ENCODE measurements at regions not wholly inside any gene's neighbourhood (a gene's known extent, or its start where the extent isn't known, plus 50 kb on each side); places are given as distances from the start of the nearest gene placed in this dataset.

DNA sequence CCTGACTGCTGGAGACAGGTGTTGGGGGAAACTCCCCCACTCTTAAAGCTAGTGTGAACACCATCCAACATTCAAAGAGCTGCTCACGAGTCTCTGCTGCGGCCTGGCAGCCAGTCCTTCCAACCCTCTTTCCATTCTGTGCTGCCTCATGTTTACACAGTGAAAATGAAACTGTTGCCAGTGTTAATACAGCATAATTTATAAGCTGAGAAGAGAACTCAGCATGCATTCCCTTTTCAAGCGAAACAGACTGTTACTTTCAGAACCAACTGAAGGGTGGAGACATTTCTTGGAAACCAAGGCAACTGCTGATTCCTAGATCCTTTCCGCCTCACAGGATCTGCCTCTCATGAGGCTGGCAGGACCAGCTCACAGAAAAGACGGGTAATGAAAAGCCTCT lies 533.8 kb upstream of the ID4 start:
- peak overlapping the region; percentile 41 for H3K27ac ChIP-seq (ENCODE audit: low read depth, low read length)
- H3K4me3 ChIP-seq (ENCODE audit: low read length in 3 of 3) = no peak overlapping the region
- H3K9me3 ChIP-seq (ENCODE audit: control insufficient read depth in 3 of 3, low read length in 3 of 3) = no peaks in the 10 kb centered on the region
- H3K4me1 ChIP-seq (ENCODE audit: control insufficient read depth in 3 of 3, insufficient read depth in 3 of 3, low read length in 3 of 3) = peaks cover 0 to 13% (median 9%) of the 10 kb centered on the region in 3 donors
- H3K36me3 ChIP-seq (ENCODE audit: control insufficient read depth in 3 of 3, insufficient read depth in 3 of 3, low read length in 3 of 3) = no peaks in the 10 kb centered on the region
- H3K27me3 ChIP-seq (ENCODE audit: control insufficient read depth in 3 of 3, insufficient read depth in 3 of 3, low read length in 3 of 3) = no peaks in the 10 kb centered on the region
- H3K9ac ChIP-seq (ENCODE audit: low read depth in 1 of 3, low read length in 3 of 3) = peak overlapping the region in 1 of 3 donors; percentile 15

- H3K4me1 ChIP-seq (ENCODE audit: control insufficient read depth in 3 of 3, insufficient read depth in 3 of 3, low read length in 3 of 3) = no peaks in the 10 kb centered on the region
- H3K36me3 ChIP-seq (ENCODE audit: control insufficient read depth in 3 of 3, insufficient read depth in 3 of 3, low read length in 3 of 3) = no peaks in the 10 kb centered on the region
- no peaks in the 10 kb centered on the region for H3K9me3 ChIP-seq (ENCODE audit: control insufficient read depth in 3 of 3, low read length in 3 of 3)
- no peak overlapping the region for H3K4me3 ChIP-seq (ENCODE audit: low read length in 3 of 3)
- H3K27me3 ChIP-seq (ENCODE audit: control insufficient read depth in 3 of 3, insufficient read depth in 3 of 3, low read length in 3 of 3) = no peaks in the 10 kb centered on the region
- no peak overlapping the region for H3K27ac ChIP-seq (ENCODE audit: low read depth, low read length)
- no peak overlapping the region for H3K9ac ChIP-seq (ENCODE audit: low read depth in 1 of 3, low read length in 3 of 3)
Measured at GRCh38 chr6:19309661-19310060, 527.5 kb upstream of the ID4 start.

- no peaks in the 10 kb centered on the region for H3K9me3 ChIP-seq (ENCODE audit: control insufficient read depth in 3 of 3, low read length in 3 of 3)
- no peaks in the 10 kb centered on the region for H3K36me3 ChIP-seq (ENCODE audit: control insufficient read depth in 3 of 3, insufficient read depth in 3 of 3, low read length in 3 of 3)
- H3K4me1 ChIP-seq (ENCODE audit: control insufficient read depth in 3 of 3, insufficient read depth in 3 of 3, low read length in 3 of 3) = no peaks in the 10 kb centered on the region
- no peak overlapping the region for H3K9ac ChIP-seq (ENCODE audit: low read depth in 1 of 3, low read length in 3 of 3)
- no peak overlapping the region for H3K4me3 ChIP-seq (ENCODE audit: low read length in 3 of 3)
- H3K27me3 ChIP-seq (ENCODE audit: control insufficient read depth in 3 of 3, insufficient read depth in 3 of 3, low read length in 3 of 3) = no peaks in the 10 kb centered on the region
- no peak overlapping the region for H3K27ac ChIP-seq (ENCODE audit: low read depth, low read length)
Measured at GRCh38 chr6:19311786-19312185, 525.4 kb upstream of the ID4 start.

GRCh38 chr6:19312241-19312978 lies 524.8 kb upstream of the ID4 start:
- no peaks in the 10 kb centered on the region for H3K36me3 ChIP-seq (ENCODE audit: control insufficient read depth in 3 of 3, insufficient read depth in 3 of 3, low read length in 3 of 3)
- no peak overlapping the region for H3K27ac ChIP-seq (ENCODE audit: low read depth, low read length)
- H3K4me1 ChIP-seq (ENCODE audit: control insufficient read depth in 3 of 3, insufficient read depth in 3 of 3, low read length in 3 of 3) = no peaks in the 10 kb centered on the region

DNA sequence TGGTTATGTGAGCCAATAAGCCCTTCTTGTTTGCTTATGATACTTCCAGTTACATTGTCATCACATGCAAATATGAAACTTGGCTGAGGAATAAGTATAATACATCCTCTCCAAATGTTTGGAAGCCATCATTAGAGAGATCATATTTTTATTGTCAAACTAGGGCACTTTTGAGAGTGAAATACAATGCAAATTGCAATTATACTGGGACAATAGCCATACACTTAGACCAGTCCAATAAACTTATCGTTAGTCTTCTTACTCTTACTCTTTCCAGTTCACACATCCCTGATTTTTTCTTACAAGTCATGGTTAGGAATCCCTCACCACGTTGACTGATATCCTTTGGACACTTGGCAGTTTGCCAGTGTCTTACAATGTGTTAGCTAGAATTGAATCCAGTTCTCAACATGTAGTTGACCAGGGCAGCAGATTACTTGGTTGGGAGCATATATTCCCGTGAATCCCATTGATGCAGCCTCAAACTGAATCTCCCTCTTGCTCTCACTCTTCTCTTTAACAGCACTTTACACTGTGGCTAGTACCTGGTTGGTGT lies 519.7 kb upstream of the ID4 start:
- H3K4me3 ChIP-seq (ENCODE audit: low read length in 3 of 3) = no peak overlapping the region
- H3K27ac ChIP-seq (ENCODE audit: low read depth, low read length) = no peak overlapping the region
- no peak overlapping the region for H3K9ac ChIP-seq (ENCODE audit: low read depth in 1 of 3, low read length in 3 of 3)
- H3K27me3 ChIP-seq (ENCODE audit: control insufficient read depth in 3 of 3, insufficient read depth in 3 of 3, low read length in 3 of 3) = no peaks in the 10 kb centered on the region
- H3K36me3 ChIP-seq (ENCODE audit: control insufficient read depth in 3 of 3, insufficient read depth in 3 of 3, low read length in 3 of 3) = no peaks in the 10 kb centered on the region
- H3K9me3 ChIP-seq (ENCODE audit: control insufficient read depth in 3 of 3, low read length in 3 of 3) = no peaks in the 10 kb centered on the region
- no peaks in the 10 kb centered on the region for H3K4me1 ChIP-seq (ENCODE audit: control insufficient read depth in 3 of 3, insufficient read depth in 3 of 3, low read length in 3 of 3)

More at GRCh38 chr6:19312241-19312978, 524.8 kb upstream of the ID4 start:
- Histone ChIP-seq H3K27me3 (ENCODE audit: control insufficient read depth in 3 of 3, insufficient read depth in 3 of 3, low read length in 3 of 3) (no peaks in the 10 kb centered on the region), H3K4me3 (ENCODE audit: low read length in 3 of 3) (no peak overlapping the region), H3K9me3 (ENCODE audit: control insufficient read depth in 3 of 3, low read length in 3 of 3) (no peaks in the 10 kb centered on the region), H3K9ac (ENCODE audit: low read depth in 1 of 3, low read length in 3 of 3) (no peak overlapping the region)

DNA sequence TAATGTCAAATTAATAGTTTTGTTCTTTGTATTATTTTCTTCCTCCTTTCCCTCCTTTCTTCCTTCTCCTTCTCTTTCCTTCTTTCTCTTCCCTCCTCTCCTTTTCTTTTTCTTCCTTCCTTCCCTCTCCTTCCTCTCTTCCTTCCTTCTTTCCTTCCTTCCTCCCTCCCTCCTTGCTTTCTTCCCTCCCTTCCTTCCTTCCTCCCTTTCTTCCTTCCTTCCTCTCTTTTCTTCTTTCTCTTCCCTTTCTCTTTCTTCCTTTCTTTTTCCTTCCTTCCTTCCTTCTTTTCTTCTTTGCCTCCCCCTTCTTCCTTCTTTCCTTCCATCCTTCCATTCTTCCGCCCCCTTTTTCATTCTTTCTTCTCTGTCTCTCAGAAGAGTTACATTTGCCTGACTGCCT lies 518.2 kb upstream of the ID4 start:
- H3K36me3 ChIP-seq (ENCODE audit: control insufficient read depth in 3 of 3, insufficient read depth in 3 of 3, low read length in 3 of 3) = no peaks in the 10 kb centered on the region
- no peak overlapping the region for H3K27ac ChIP-seq (ENCODE audit: low read depth, low read length)
- no peaks in the 10 kb centered on the region for H3K9me3 ChIP-seq (ENCODE audit: control insufficient read depth in 3 of 3, low read length in 3 of 3)
- no peak overlapping the region for H3K4me3 ChIP-seq (ENCODE audit: low read length in 3 of 3)
- H3K9ac ChIP-seq (ENCODE audit: low read depth in 1 of 3, low read length in 3 of 3) = no peak overlapping the region
- no peaks in the 10 kb centered on the region for H3K4me1 ChIP-seq (ENCODE audit: control insufficient read depth in 3 of 3, insufficient read depth in 3 of 3, low read length in 3 of 3)
- H3K27me3 ChIP-seq (ENCODE audit: control insufficient read depth in 3 of 3, insufficient read depth in 3 of 3, low read length in 3 of 3) = no peaks in the 10 kb centered on the region

DNA sequence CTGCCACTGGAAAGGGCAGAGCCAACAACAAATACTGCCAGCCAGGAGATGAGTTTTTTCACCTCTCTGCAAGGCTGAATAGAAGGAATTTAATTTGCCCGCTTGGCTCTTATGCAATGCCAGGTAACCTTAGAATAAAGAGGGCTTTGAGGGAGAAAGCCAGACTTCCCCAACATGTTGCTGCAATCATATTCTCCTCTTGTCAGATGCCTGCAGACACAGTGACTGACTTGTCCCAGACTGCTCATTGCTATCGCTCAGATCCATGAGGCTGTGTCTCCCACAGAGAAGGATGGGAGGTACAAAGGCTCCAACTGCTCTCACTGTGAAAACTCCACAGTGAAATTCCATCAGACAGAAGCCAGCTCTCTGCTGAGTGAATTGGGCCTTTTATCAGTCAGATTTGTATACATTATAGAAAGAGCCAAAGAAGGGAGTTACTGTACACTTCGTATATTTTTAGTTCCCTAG lies 517.0 kb upstream of the ID4 start:
- no peaks in the 10 kb centered on the region for H3K4me1 ChIP-seq (ENCODE audit: control insufficient read depth in 3 of 3, insufficient read depth in 3 of 3, low read length in 3 of 3)
- no peak overlapping the region for H3K27ac ChIP-seq (ENCODE audit: low read depth, low read length)
- H3K9me3 ChIP-seq (ENCODE audit: control insufficient read depth in 3 of 3, low read length in 3 of 3) = no peaks in the 10 kb centered on the region
- H3K9ac ChIP-seq (ENCODE audit: low read depth in 1 of 3, low read length in 3 of 3) = no peak overlapping the region
- H3K36me3 ChIP-seq (ENCODE audit: control insufficient read depth in 3 of 3, insufficient read depth in 3 of 3, low read length in 3 of 3) = no peaks in the 10 kb centered on the region
- H3K27me3 ChIP-seq (ENCODE audit: control insufficient read depth in 3 of 3, insufficient read depth in 3 of 3, low read length in 3 of 3) = no peaks in the 10 kb centered on the region
- no peak overlapping the region for H3K4me3 ChIP-seq (ENCODE audit: low read length in 3 of 3)

- H3K4me3 ChIP-seq (ENCODE audit: low read length in 3 of 3) = no peak overlapping the region
- no peaks in the 10 kb centered on the region for H3K36me3 ChIP-seq (ENCODE audit: control insufficient read depth in 3 of 3, insufficient read depth in 3 of 3, low read length in 3 of 3)
- no peaks in the 10 kb centered on the region for H3K4me1 ChIP-seq (ENCODE audit: control insufficient read depth in 3 of 3, insufficient read depth in 3 of 3, low read length in 3 of 3)
- no peaks in the 10 kb centered on the region for H3K9me3 ChIP-seq (ENCODE audit: control insufficient read depth in 3 of 3, low read length in 3 of 3)
- H3K9ac ChIP-seq (ENCODE audit: low read depth in 1 of 3, low read length in 3 of 3) = no peak overlapping the region
- H3K27me3 ChIP-seq (ENCODE audit: control insufficient read depth in 3 of 3, insufficient read depth in 3 of 3, low read length in 3 of 3) = no peaks in the 10 kb centered on the region
- no peak overlapping the region for H3K27ac ChIP-seq (ENCODE audit: low read depth, low read length)
Measured at GRCh38 chr6:19322691-19323485, 514.3 kb upstream of the ID4 start.

GRCh38 chr6:19324376-19324775 lies 512.8 kb upstream of the ID4 start:
- H3K27me3 ChIP-seq (ENCODE audit: control insufficient read depth in 3 of 3, insufficient read depth in 3 of 3, low read length in 3 of 3) = no peaks in the 10 kb centered on the region
- no peak overlapping the region for H3K27ac ChIP-seq (ENCODE audit: low read depth, low read length)
- H3K4me3 ChIP-seq (ENCODE audit: low read length in 3 of 3) = no peak overlapping the region
- H3K9ac ChIP-seq (ENCODE audit: low read depth in 1 of 3, low read length in 3 of 3) = no peak overlapping the region
- H3K4me1 ChIP-seq (ENCODE audit: control insufficient read depth in 3 of 3, insufficient read depth in 3 of 3, low read length in 3 of 3) = no peaks in the 10 kb centered on the region
- no peaks in the 10 kb centered on the region for H3K36me3 ChIP-seq (ENCODE audit: control insufficient read depth in 3 of 3, insufficient read depth in 3 of 3, low read length in 3 of 3)
- H3K9me3 ChIP-seq (ENCODE audit: control insufficient read depth in 3 of 3, low read length in 3 of 3) = no peaks in the 10 kb centered on the region

DNA sequence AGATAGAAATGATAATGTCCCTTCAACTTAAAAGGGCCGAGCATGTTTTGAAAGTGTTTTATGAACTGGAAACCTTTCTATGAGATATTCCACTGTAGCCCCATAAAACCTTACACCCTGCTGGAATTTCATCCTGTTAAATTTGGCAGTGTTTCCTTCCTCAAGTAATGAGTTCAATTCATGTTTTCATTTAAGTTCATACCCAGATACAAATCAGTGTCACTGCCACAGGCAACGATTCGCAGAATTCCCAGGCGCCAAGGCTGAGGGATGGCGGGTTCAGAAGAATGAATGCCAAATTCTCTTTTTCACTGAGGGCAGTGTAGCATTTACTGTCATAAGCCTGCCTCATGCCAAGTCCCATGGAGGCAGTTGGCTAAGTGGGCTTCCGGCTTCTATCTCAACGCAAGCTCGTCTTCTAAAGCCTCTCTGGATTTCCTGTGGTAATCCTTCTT lies 511.8 kb upstream of the ID4 start:
- Histone ChIP-seq H3K4me3 (ENCODE audit: low read length in 3 of 3) (no peak overlapping the region), H3K4me1 (ENCODE audit: control insufficient read depth in 3 of 3, insufficient read depth in 3 of 3, low read length in 3 of 3) (no peaks in the 10 kb centered on the region), H3K9me3 (ENCODE audit: control insufficient read depth in 3 of 3, low read length in 3 of 3) (no peaks in the 10 kb centered on the region), H3K27ac (ENCODE audit: low read depth, low read length) (no peak overlapping the region), H3K27me3 (ENCODE audit: control insufficient read depth in 3 of 3, insufficient read depth in 3 of 3, low read length in 3 of 3) (no peaks in the 10 kb centered on the region), H3K9ac (ENCODE audit: low read depth in 1 of 3, low read length in 3 of 3) (no peak overlapping the region), H3K36me3 (ENCODE audit: control insufficient read depth in 3 of 3, insufficient read depth in 3 of 3, low read length in 3 of 3) (no peaks in the 10 kb centered on the region)

Measured in skeletal muscle tissue (tissue), 3 donors.